ENCODE measurements at regions not wholly inside any gene's neighbourhood (a gene's known extent, or its start where the extent isn't known, plus 50 kb on each side); places are given as distances from the start of the nearest gene placed in this dataset.

- intact Hi-C loops (cut with DNase I), result no loop called here
- DNase-seq (no peak), ATAC-seq (peak in 2 of 4 donors; percentile 33 to 72)
- peak; percentile 34 for TF ChIP-seq CTCF (IDR thresholded peaks at IDR 0.05)
- Histone ChIP-seq H3K9me3 (no peaks in the 10 kb centered on the region), H3K4me3 (no peak overlapping the region), H3K27ac (no peak overlapping the region), H3K36me3 (ENCODE audit: insufficient read depth in 1 of 2, low read depth in 1 of 2) (no peaks in the 10 kb centered on the region), H3K4me1 (no peaks in the 10 kb centered on the region), H3K27me3 (ENCODE audit: insufficient read depth in 3 of 3, low read length in 2 of 3) (no peaks in the 10 kb centered on the region)
- 67 to 73% (median 72%) methylated on average over 5 of the region's 5 CpGs for WGBS, 3 donors
Measured at GRCh38 chr20:18904624-18905023, 91.0 kb downstream of the SCP2D1 start.

GRCh38 chr20:18906046-18906445 is 92.5 kb downstream of the SCP2D1 start:
- Histone ChIP-seq H3K36me3 (ENCODE audit: insufficient read depth in 1 of 2, low read depth in 1 of 2) (no peaks in the 10 kb centered on the region), H3K4me1 (no peaks in the 10 kb centered on the region), H3K27ac (no peak overlapping the region), H3K9me3 (no peaks in the 10 kb centered on the region), H3K4me3 (no peak overlapping the region), H3K27me3 (ENCODE audit: insufficient read depth in 3 of 3, low read length in 2 of 3) (no peaks in the 10 kb centered on the region)
- 71 to 98% (median 91%) methylated on average over 2 of the region's 2 CpGs for WGBS, 3 donors
- intact Hi-C loops (cut with DNase I), result no loop called here
- TF ChIP-seq CTCF (IDR thresholded peaks at IDR 0.05), result no peak
- DNase-seq (no peak), ATAC-seq (no peak)

- DNase-seq, result no peak
- Histone ChIP-seq H3K36me3 (ENCODE audit: insufficient read depth in 1 of 2, low read depth in 1 of 2) (no peaks in the 10 kb centered on the region), H3K9me3 (no peaks in the 10 kb centered on the region), H3K4me3 (no peak overlapping the region), H3K27ac (no peak overlapping the region), H3K27me3 (ENCODE audit: insufficient read depth in 3 of 3, low read length in 2 of 3) (no peaks in the 10 kb centered on the region), H3K4me1 (no peaks in the 10 kb centered on the region)
- no peak for ATAC-seq
- intact Hi-C loops (cut with DNase I), result no loop called here
- TF ChIP-seq CTCF (IDR thresholded peaks at IDR 0.05), result no peak
- WGBS, 3 donors, result 36 to 63% (median 46%) methylated on average over 6 of the region's 6 CpGs
Measured at GRCh38 chr20:18907353-18907752, 93.8 kb downstream of the SCP2D1 start.

GRCh38 chr20:18908109-18908508 is 94.5 kb downstream of the SCP2D1 start:
- Histone ChIP-seq H3K27ac (no peak overlapping the region), H3K4me1 (no peaks in the 10 kb centered on the region), H3K9me3 (no peaks in the 10 kb centered on the region), H3K27me3 (ENCODE audit: insufficient read depth in 3 of 3, low read length in 2 of 3) (no peaks in the 10 kb centered on the region), H3K36me3 (ENCODE audit: insufficient read depth in 1 of 2, low read depth in 1 of 2) (no peaks in the 10 kb centered on the region), H3K4me3 (no peak overlapping the region)
- DNase-seq (no peak), ATAC-seq (no peak)
- no peak for TF ChIP-seq CTCF (IDR thresholded peaks at IDR 0.05)
- 54 to 81% (median 58%) methylated on average over 3 of the region's 3 CpGs for WGBS, 3 donors
- intact Hi-C loops (cut with DNase I), result no loop called here

GRCh38 chr20:18909254-18909653 is 95.7 kb downstream of the SCP2D1 start:
- ATAC-seq (no peak), DNase-seq (no peak)
- H3K9me3 ChIP-seq, result no peaks in the 10 kb centered on the region
- H3K36me3 ChIP-seq (ENCODE audit: insufficient read depth in 1 of 2, low read depth in 1 of 2), result no peaks in the 10 kb centered on the region
- H3K27ac ChIP-seq, result no peak overlapping the region
- TF ChIP-seq CTCF (IDR thresholded peaks at IDR 0.05), result no peak
- no peaks in the 10 kb centered on the region for H3K4me1 ChIP-seq
- no peaks in the 10 kb centered on the region for H3K27me3 ChIP-seq (ENCODE audit: insufficient read depth in 3 of 3, low read length in 2 of 3)
- no peak overlapping the region for H3K4me3 ChIP-seq
- intact Hi-C loops (cut with DNase I), result no loop called here
